ENCODE measurements at regions not wholly inside any gene's neighbourhood (a gene's known extent, or its start where the extent isn't known, plus 50 kb on each side); places are given as distances from the start of the nearest gene placed in this dataset.

DNA sequence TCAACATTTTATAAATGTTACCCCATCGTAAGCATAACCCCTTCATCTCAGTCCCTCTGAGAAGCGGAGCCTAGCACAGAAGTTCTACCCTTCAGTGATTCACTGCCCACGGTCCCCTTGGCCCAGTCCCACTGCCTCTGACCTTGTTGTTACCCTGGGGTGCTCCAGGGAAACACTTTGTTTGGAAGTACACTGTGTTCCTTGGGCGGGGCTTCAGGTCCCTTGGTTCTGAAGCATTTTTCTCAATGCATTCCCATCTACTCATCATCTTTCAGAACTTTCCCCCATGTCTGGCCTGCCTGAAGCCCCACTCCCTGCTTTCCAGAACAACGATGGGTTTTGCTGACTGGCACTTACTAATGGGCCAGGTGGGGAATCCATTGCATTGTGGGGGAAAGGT lies 296.2 kb downstream of the FOXA2 start:
- no peaks in the 10 kb centered on the region for H3K36me3 ChIP-seq
- H3K4me3 ChIP-seq: no peak overlapping the region
- no peaks in the 10 kb centered on the region for H3K4me1 ChIP-seq (ENCODE audit: low read depth)
- peaks cover 4% of the 10 kb centered on the region for H3K27me3 ChIP-seq
- TF ChIP-seq, protein P1, sequence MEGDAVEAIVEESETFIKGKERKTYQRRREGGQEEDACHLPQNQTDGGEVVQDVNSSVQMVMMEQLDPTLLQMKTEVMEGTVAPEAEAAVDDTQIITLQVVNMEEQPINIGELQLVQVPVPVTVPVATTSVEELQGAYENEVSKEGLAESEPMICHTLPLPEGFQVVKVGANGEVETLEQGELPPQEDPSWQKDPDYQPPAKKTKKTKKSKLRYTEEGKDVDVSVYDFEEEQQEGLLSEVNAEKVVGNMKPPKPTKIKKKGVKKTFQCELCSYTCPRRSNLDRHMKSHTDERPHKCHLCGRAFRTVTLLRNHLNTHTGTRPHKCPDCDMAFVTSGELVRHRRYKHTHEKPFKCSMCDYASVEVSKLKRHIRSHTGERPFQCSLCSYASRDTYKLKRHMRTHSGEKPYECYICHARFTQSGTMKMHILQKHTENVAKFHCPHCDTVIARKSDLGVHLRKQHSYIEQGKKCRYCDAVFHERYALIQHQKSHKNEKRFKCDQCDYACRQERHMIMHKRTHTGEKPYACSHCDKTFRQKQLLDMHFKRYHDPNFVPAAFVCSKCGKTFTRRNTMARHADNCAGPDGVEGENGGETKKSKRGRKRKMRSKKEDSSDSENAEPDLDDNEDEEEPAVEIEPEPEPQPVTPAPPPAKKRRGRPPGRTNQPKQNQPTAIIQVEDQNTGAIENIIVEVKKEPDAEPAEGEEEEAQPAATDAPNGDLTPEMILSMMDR (IDR thresholded peaks at IDR 0.05; ENCODE audit: low read depth, low read length): no peak
- H3K27ac ChIP-seq: no peak overlapping the region
- DNase-seq (ENCODE audit: low read depth in 1 of 2, low spot score in 1 of 2): no peak
- H3K9me3 ChIP-seq (ENCODE audit: low read depth): no peaks in the 10 kb centered on the region

DNA sequence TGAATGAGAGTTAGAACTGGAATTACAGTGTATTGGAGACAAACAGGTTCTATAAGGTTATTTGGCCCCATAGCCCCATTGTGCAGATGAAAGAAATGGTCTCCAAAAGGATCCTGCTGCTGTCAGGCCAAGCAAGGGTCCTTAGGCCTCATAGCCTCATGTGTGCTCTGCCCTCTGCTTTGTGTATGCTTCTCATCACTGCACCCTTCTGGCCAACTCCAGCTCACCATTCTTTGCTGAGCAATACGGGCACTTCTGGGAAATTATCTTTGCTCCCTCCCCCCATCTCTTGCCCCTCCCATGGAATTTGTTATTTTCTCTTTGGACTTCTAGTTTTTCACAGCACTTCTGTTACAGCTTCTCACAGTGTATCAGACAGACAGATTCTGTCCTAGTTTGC lies 298.8 kb downstream of the FOXA2 start:
- Histone ChIP-seq H3K36me3 (no peaks in the 10 kb centered on the region), H3K4me1 (ENCODE audit: low read depth) (no peaks in the 10 kb centered on the region), H3K27me3 (peaks cover 4% of the 10 kb centered on the region), H3K27ac (no peak overlapping the region), H3K9me3 (ENCODE audit: low read depth) (no peaks in the 10 kb centered on the region), H3K4me3 (no peak overlapping the region)
- no peak for DNase-seq (ENCODE audit: low read depth in 1 of 2, low spot score in 1 of 2)
- TF ChIP-seq, protein P1 (IDR thresholded peaks at IDR 0.05; ENCODE audit: low read depth, low read length): no peak

DNA sequence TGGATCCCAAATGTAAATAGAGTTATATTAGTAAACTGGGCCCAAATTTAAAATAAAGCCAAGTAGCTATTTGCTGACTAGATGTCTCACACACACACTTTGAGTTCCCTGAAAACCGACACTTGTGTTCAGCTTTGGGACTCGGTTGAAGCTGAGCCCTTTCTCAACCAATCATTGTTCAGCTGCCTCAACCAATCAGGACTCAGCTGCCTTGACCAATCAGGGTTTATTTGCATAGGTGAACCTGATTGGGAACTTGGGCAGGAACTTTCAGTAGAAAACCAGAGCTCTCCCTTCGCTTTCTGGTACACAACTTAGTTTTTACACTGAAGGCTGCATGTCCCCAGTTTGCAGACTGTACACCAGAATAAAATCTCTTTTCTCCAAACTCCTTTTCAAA lies 301.7 kb downstream of the FOXA2 start:
- Histone ChIP-seq H3K4me3 (no peak overlapping the region), H3K27ac (no peak overlapping the region), H3K36me3 (no peaks in the 10 kb centered on the region), H3K4me1 (ENCODE audit: low read depth) (no peaks in the 10 kb centered on the region), H3K27me3 (no peaks in the 10 kb centered on the region), H3K9me3 (ENCODE audit: low read depth) (no peaks in the 10 kb centered on the region)
- no peak for DNase-seq (ENCODE audit: low read depth in 1 of 2, low spot score in 1 of 2)
- TF ChIP-seq, protein P1 (IDR thresholded peaks at IDR 0.05; ENCODE audit: low read depth, low read length): no peak

DNA sequence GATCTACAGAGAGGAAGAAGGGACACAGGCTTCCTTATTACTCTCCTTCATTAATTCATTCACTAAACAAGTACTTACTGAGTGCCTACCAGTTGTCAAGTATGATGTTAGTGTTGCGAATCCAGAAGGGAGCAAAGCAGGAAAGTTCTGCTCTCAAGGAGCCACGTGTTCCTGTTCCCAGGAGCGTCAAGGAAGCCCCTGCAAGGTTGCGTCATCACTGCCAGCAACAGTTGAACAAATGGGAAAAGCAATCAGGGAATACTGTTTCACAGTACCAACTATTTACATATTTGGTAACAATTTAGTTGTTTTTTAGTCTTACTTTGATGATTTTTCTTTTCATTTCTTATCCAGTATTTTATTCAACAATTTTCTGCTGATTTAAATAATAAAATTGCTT lies 310.0 kb downstream of the FOXA2 start:
- Histone ChIP-seq H3K27me3 (peaks cover 3% of the 10 kb centered on the region), H3K36me3 (no peaks in the 10 kb centered on the region), H3K9me3 (ENCODE audit: low read depth) (no peaks in the 10 kb centered on the region), H3K4me3 (no peak overlapping the region), H3K27ac (no peak overlapping the region), H3K4me1 (ENCODE audit: low read depth) (no peaks in the 10 kb centered on the region)
- TF ChIP-seq, protein P1 (IDR thresholded peaks at IDR 0.05; ENCODE audit: low read depth, low read length): no peak
- no peak for DNase-seq (ENCODE audit: low read depth in 1 of 2, low spot score in 1 of 2)

DNA sequence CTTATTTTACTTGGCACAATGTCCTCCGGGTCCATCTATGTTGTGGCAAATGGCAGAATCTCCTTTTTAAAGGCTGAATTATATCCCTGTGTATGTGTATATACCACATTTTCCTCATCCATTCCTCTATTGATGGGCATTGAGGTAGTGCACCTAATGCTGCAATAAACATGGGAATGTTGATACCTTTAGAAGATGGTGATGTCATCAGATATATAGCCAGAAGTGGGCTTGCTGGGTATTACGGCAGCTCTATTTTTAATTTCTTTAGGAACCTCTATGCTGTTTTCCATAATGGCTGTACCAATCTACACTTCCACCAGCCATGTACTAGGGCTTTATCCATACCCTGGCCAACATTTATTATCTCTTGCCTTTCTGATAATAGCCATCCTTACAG lies 315.7 kb downstream of the FOXA2 start:
- Histone ChIP-seq H3K9me3 (ENCODE audit: low read depth) (no peaks in the 10 kb centered on the region), H3K4me1 (ENCODE audit: low read depth) (no peaks in the 10 kb centered on the region), H3K27me3 (peaks cover 3% of the 10 kb centered on the region), H3K36me3 (no peaks in the 10 kb centered on the region), H3K27ac (no peak overlapping the region), H3K4me3 (no peak overlapping the region)
- DNase-seq (ENCODE audit: low read depth in 1 of 2, low spot score in 1 of 2): no peak
- TF ChIP-seq, protein P1 (IDR thresholded peaks at IDR 0.05; ENCODE audit: low read depth, low read length): no peak

DNA sequence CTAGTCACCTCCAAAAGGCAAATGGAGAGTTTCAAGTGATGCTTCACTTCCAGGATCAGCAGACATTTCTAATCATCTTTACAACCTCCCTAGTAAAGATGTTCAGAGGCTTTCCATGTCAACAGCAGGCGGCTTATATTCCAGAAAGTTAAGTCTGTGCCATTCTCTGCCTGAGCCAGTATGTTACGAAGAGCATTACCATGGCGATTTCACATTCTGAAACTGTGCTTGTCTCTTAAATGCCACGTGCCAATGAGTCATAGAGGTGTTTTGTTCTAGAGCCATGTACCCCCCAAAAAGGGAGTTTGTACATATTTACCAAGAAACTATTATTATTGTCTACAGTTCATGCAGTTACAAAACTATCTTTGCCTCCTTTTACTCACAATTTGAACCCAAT lies 319.5 kb downstream of the FOXA2 start:
- H3K36me3 ChIP-seq: no peaks in the 10 kb centered on the region
- DNase-seq (ENCODE audit: low read depth in 1 of 2, low spot score in 1 of 2): no peak
- no peak overlapping the region for H3K4me3 ChIP-seq
- H3K27me3 ChIP-seq: peaks cover 25% of the 10 kb centered on the region
- TF ChIP-seq, protein P1 (IDR thresholded peaks at IDR 0.05; ENCODE audit: low read depth, low read length): no peak
- H3K9me3 ChIP-seq (ENCODE audit: low read depth): no peaks in the 10 kb centered on the region
- H3K4me1 ChIP-seq (ENCODE audit: low read depth): no peaks in the 10 kb centered on the region
- H3K27ac ChIP-seq: no peak overlapping the region
